ENCODE measurements at regions not wholly inside any gene's neighbourhood (a gene's known extent, or its start where the extent isn't known, plus 50 kb on each side); places are given as distances from the start of the nearest gene placed in this dataset.

GRCh38 chr21:33121715-33122475, 52.0 kb downstream of the OLIG1 start:
- no peak for TF ChIP-seq GATA1 (IDR thresholded peaks at IDR 0.05; ENCODE audit: low read depth, low read length)
- TF ChIP-seq POLR2A (IDR thresholded peaks at IDR 0.05; ENCODE audit: low read length) = no peak
- peak; percentile 65 to 66 for DNase-seq

DNA sequence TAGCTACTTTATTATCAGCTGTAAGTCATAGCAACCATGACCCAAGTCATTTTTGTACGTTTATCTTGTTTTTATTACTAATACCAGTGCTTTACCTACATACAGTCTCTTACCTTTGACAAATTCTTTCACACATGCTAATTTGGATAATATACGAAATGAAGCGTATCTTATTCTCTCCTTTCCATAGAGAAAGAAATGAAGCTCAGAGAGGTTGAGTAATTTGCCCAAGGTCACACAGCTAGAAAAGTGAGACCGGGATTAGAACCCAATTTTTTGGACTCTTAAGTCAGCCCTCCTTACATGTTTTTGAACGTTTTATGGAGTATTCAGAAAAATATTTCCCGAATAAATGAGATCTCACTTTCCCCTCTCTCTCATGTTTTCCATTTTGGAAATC, 52.6 kb downstream of the OLIG1 start:
- DNase-seq = no peak
- TF ChIP-seq POLR2A (IDR thresholded peaks at IDR 0.05; ENCODE audit: low read length) (no peak), GATA1 (IDR thresholded peaks at IDR 0.05; ENCODE audit: low read depth, low read length) (no peak)

DNA sequence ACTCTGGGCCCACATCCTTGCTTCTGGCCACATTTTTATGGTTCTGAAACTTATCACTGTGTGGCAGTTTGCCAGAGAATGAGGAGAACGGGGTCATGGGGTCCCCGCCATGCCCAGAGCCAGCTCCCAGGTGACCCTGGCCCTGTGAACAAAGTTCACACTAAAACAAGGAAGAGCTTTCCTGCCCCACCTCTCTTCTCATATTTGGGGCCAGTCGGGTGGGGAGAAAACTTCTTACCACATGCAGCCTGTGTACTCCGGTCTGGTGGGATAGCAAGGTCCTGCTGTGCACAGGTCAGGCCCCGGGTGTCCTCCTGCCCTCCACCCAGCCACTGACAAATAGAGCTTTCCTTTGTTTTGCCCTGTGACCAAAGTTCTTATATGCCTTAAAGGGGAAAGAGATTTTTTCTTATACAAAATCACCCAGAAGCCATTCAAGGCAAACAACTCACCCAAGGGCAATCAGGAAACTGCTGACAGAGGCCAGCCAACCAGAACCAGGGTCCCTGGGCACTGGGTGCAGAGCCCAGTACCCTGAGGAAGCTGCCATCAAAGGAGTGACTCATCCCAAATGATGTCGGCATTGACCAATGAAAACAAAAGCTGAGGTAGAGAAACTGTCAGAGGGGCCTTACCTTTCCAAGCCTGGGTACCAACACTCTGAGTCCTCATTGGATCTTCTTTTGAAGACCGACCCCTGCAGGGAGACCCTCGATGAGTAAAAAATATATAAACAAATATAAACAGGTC, 53.6 kb downstream of the OLIG1 start:
- no peak for TF ChIP-seq POLR2A (IDR thresholded peaks at IDR 0.05; ENCODE audit: low read length)
- TF ChIP-seq GATA1 (IDR thresholded peaks at IDR 0.05; ENCODE audit: low read depth, low read length) = no peak
- no peak for DNase-seq

GRCh38 chr21:33124889-33125288, 54.9 kb downstream of the OLIG1 start:
- no peak for DNase-seq
- TF ChIP-seq GATA1 (IDR thresholded peaks at IDR 0.05; ENCODE audit: low read depth, low read length) = no peak
- TF ChIP-seq POLR2A (IDR thresholded peaks at IDR 0.05; ENCODE audit: low read length) = no peak

DNA sequence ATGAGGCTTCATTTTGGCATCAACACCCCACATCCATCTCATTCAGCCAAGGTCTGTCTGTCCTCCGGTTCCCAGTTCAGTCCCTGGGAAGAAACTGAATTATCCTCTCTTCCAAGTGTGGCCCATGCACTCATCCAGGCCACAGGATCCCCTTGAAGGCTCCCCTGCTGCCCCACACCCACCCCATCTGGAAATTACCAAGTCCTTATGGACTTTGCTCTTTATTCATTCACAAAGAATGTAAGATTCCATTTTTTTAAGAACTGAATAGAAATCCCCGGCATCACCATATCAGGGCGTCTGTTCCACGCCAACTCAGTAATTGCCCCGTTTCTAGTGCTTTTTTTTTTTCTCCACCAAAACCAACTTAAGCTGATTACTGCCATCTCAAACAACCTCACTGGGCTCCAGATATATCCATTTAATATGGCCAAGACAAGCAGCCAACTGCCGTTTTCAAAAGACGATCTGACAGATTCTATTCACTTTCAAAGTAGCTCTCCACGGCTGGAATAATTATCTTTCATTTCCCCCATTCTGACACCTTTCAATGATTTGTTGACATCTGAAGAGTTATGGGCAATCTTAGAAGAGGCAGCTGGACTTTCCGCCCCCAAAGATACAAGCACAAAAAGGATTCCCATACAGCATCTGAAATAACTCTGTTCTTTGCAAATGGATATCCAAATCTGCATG, 55.9 kb downstream of the OLIG1 start:
- no peak for DNase-seq
- no peak for TF ChIP-seq POLR2A (IDR thresholded peaks at IDR 0.05; ENCODE audit: low read length)
- no peak for TF ChIP-seq GATA1 (IDR thresholded peaks at IDR 0.05; ENCODE audit: low read depth, low read length)

DNA sequence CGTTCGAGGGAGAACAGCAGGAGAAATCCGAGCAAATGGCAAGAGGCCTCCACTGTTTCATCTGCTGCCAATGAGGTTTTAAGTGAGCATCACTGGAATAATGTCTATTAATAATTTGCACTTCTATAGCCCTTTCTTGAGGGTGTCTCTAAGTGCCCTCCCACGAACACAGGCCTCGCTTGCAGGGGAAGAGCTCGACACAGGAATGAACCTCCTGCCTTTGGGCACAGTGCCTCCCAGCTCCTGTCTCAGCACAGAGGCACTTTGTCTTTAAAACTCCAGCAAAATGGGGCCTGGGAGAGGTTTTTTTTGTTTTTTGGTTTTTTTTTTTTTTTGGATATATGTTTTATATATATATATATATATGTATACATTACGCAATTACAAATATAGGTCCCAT, 56.6 kb downstream of the OLIG1 start:
- DNase-seq = no peak
- TF ChIP-seq POLR2A (IDR thresholded peaks at IDR 0.05; ENCODE audit: low read length) = no peak
- no peak for TF ChIP-seq GATA1 (IDR thresholded peaks at IDR 0.05; ENCODE audit: low read depth, low read length)

GRCh38 chr21:33127154-33127867, 57.4 kb downstream of the OLIG1 start:
- no peak for TF ChIP-seq POLR2A (IDR thresholded peaks at IDR 0.05; ENCODE audit: low read length)
- TF ChIP-seq GATA1 (IDR thresholded peaks at IDR 0.05; ENCODE audit: low read depth, low read length) = peak; percentile 13
- peak; percentile 79 to 87 for DNase-seq

DNA sequence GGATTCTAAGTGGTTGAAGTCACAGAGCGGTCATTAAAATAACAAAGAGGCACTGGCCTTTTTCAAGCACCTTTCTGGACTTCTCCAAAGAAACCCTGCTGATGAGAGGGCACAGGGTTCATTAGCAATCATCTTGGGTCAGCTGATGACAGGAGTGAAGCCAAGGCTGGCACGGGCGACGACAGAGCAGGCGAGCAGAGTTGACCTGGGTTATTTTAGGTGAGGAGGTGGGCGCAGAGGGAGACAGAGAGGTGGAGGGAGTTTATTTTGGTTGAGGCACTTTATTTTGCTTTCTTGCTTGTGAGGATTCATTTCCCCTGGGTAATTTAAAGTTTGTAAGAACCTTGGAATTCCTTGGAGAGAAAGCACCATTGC, 57.9 kb downstream of the OLIG1 start:
- no peak for DNase-seq
- TF ChIP-seq GATA1 (IDR thresholded peaks at IDR 0.05; ENCODE audit: low read depth, low read length) (no peak), POLR2A (IDR thresholded peaks at IDR 0.05; ENCODE audit: low read length) (no peak)

DNA sequence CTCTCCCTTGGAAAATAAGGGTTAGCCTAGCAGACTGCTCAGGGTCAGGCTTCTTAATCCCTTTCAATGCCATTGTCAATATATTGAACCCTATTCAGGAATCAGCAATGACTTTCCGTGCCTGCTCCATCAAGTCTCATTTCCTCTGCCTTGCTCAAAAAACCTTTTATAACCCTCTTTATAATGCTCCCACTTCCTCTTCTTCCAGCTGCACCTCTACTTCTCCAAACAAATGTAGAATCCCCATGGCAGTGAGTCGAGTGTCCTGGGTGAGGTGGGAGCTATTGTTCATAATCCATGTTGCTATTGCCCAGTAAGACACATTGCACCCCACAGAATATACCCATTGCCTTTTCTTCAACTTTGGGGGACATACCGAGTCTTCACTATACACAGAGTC, 58.6 kb downstream of the OLIG1 start:
- DNase-seq = no peak
- TF ChIP-seq GATA1 (IDR thresholded peaks at IDR 0.05; ENCODE audit: low read depth, low read length) (no peak), POLR2A (IDR thresholded peaks at IDR 0.05; ENCODE audit: low read length) (no peak)

- DNase-seq = no peak
Observed at GRCh38 chr21:33132054-33132453, 62.1 kb downstream of the OLIG1 start.

GRCh38 chr21:33133892-33134291, 64.0 kb downstream of the OLIG1 start:
- no peak for DNase-seq
- no peak for TF ChIP-seq GATA1 (IDR thresholded peaks at IDR 0.05; ENCODE audit: low read depth, low read length)
- TF ChIP-seq POLR2A (IDR thresholded peaks at IDR 0.05; ENCODE audit: low read length) = no peak

More at GRCh38 chr21:33132054-33132453, 62.1 kb downstream of the OLIG1 start:
- no peak for TF ChIP-seq GATA1 (IDR thresholded peaks at IDR 0.05; ENCODE audit: low read depth, low read length)
- TF ChIP-seq POLR2A (IDR thresholded peaks at IDR 0.05; ENCODE audit: low read length) = no peak

DNA sequence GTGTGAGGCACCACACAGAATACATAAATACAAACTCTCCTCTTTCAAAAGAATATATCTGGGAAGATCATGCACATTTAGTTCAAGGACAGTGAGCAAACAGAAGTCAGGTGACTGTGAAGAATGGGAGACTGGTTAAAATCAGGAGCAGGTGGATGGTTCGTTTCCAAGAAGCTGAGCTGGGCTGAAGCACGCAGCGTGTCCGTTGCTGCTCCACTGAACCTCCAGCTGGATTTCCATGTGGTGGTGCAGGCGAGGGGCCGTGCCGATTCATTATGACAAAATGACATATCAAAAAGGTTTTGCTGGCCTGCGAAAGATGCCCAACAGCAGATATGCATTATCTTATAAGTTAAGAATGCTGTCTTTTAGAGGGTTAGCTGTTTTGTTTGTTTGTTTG, 66.0 kb downstream of the OLIG1 start:
- no peak for DNase-seq
- TF ChIP-seq POLR2A (IDR thresholded peaks at IDR 0.05; ENCODE audit: low read length) (no peak), GATA1 (IDR thresholded peaks at IDR 0.05; ENCODE audit: low read depth, low read length) (no peak)

- TF ChIP-seq POLR2A (IDR thresholded peaks at IDR 0.05; ENCODE audit: low read length) (no peak), GATA1 (IDR thresholded peaks at IDR 0.05; ENCODE audit: low read depth, low read length) (no peak)
- DNase-seq = peak in 1 of 2 experiments; percentile 48
Observed at GRCh38 chr21:33136847-33137502, 67.0 kb downstream of the OLIG1 start.
